Esophagus muscularis mucosa (tissue), 4 donors: ENCODE measurements at regions not wholly inside any gene's neighbourhood (a gene's known extent, or its start where the extent isn't known, plus 50 kb on each side); places are given as distances from the start of the nearest gene placed in this dataset.
"Not testable (repeated sequence)": the region's sequence is repeated elsewhere in the genome, so short reads cannot be mapped to it uniquely, and the experiment has no call there.

Experiments
- EP300 ChIP-seq: sonication (generic); formaldehyde crosslinking; IDR thresholded peaks from one replicate; pipeline ENCODE4 v1.6.1; 2017; ENCODE audit warnings: antibody characterized with exemption
- POLR2A ChIP-seq: fragments of 450-650 bp; IDR thresholded peaks from one replicate; pipeline ENCODE4 v1.6.1; 2017; ENCODE audit warnings: antibody characterized with exemption, moderate library complexity, mild to moderate bottlenecking, low read depth
- TF ChIP-seq, protein P1 (sequence below), 3 experiments: fragments of 200-600 bp in 2 of 3; fragments of 450-650 bp in 1 of 3; sonication (generic) in 2 of 3; IDR thresholded peaks; one replicate each; pipeline ENCODE4 v1.5.1; 2017 to 2019; ENCODE audit warnings: antibody characterized with exemption in 3 of 3, mild to moderate bottlenecking in 2 of 3, moderate library complexity in 1 of 3

DNA sequence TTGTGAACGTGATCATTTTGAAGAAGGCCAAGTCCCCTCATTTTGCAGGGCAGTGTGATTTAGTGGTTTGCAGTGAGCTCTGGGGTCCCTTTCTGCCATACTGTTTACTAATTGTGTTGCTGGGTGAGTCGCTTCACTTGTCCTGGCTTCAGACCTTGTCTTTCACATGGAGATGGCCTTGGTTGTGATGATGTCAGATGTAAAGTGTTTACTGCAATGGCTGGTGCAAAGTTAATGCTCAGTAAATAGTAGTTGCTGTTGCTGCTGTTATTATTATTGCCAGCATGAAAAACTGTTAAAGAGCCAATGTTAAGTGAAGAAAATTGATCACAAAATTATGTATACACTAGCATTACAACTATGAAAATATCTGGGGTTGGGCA is 53.9 kb downstream of the NPIPB11 start:
- TF ChIP-seq, protein P1, sequence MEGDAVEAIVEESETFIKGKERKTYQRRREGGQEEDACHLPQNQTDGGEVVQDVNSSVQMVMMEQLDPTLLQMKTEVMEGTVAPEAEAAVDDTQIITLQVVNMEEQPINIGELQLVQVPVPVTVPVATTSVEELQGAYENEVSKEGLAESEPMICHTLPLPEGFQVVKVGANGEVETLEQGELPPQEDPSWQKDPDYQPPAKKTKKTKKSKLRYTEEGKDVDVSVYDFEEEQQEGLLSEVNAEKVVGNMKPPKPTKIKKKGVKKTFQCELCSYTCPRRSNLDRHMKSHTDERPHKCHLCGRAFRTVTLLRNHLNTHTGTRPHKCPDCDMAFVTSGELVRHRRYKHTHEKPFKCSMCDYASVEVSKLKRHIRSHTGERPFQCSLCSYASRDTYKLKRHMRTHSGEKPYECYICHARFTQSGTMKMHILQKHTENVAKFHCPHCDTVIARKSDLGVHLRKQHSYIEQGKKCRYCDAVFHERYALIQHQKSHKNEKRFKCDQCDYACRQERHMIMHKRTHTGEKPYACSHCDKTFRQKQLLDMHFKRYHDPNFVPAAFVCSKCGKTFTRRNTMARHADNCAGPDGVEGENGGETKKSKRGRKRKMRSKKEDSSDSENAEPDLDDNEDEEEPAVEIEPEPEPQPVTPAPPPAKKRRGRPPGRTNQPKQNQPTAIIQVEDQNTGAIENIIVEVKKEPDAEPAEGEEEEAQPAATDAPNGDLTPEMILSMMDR (IDR thresholded peaks at IDR 0.05), result not testable (repeated sequence)
- not testable (repeated sequence) for TF ChIP-seq EP300, POLR2A
